Pons (tissue), 1 donor: ENCODE measurements at regions not wholly inside any gene's neighbourhood (a gene's known extent, or its start where the extent isn't known, plus 50 kb on each side); places are given as distances from the start of the nearest gene placed in this dataset.
"Not testable (repeated sequence)": the region's sequence is repeated elsewhere in the genome, so short reads cannot be mapped to it uniquely, and the experiment has no call there.

ENCODE experiments used
- DNase-seq: peaks from one replicate; pipeline ENCODE4 v3.0.0-alpha.2; 2016; ENCODE audit warnings: low spot score

- DNase-seq = no peak
Measured at GRCh38 chr2:58497168-58497567, 256.0 kb upstream of the FANCL start.

GRCh38 chr2:58495806-58496205 is 254.7 kb upstream of the FANCL start:
- no peak for DNase-seq

DNA sequence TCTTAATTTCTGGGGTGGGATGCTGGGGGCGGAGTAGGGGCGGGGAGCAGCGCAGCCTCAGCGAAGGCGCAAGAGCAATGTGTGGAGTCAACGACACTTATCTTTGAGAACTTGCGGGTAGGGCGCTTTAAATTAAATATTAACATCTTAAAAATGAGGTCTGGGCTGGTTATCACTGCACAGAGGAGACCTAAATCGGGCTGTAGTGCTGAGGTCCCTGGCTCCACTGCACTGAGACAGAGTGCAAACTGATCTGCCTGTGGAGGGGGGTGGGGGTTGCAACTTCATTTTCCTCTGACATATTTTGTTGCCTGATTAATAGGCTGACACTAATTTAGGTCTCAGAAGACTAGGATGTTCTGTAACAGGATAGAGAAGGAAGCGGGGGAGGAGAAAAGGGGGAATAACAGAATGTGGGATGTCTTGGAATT is 253.0 kb upstream of the FANCL start:
- DNase-seq = no peak

GRCh38 chr2:58484629-58485028 is 243.5 kb upstream of the FANCL start:
- no peak for DNase-seq

DNA sequence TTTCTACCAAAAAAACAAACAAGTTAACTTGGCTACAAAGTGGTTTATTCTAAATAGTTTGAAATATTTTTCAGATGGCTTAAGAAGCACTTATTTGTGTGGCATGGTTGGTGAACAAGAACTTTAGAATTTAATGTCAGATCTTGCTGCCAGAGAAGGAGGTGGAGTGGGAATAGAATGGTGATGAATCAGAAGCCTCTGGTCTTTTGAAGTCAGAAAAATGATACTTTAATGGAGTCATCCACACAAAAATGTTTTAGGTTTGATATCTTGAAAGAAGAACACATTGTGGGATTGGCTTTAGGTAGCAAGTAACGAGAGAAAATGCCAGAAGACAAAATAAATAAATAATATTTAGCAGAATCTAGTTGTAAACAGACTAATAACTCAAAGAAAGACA is 243.1 kb upstream of the FANCL start:
- DNase-seq = no peak

- DNase-seq = no peak
Measured at GRCh38 chr2:58483307-58483706, 242.2 kb upstream of the FANCL start.

GRCh38 chr2:58481670-58482069 is 240.5 kb upstream of the FANCL start:
- no peak for DNase-seq

- DNase-seq = no peak
Measured at GRCh38 chr2:58480141-58480540, 239.0 kb upstream of the FANCL start.

GRCh38 chr2:58479535-58480140 is 238.5 kb upstream of the FANCL start:
- no peak for DNase-seq

- DNase-seq = peak; percentile 30
Measured at GRCh38 chr2:58476556-58476955, 235.4 kb upstream of the FANCL start.

- no peak for DNase-seq
Measured at GRCh38 chr2:58475756-58476155, 234.6 kb upstream of the FANCL start.

- no peak for DNase-seq
Measured at GRCh38 chr2:58473165-58473564, 232.0 kb upstream of the FANCL start.

GRCh38 chr2:58466804-58467203 is 225.7 kb upstream of the FANCL start:
- DNase-seq = no peak

DNA sequence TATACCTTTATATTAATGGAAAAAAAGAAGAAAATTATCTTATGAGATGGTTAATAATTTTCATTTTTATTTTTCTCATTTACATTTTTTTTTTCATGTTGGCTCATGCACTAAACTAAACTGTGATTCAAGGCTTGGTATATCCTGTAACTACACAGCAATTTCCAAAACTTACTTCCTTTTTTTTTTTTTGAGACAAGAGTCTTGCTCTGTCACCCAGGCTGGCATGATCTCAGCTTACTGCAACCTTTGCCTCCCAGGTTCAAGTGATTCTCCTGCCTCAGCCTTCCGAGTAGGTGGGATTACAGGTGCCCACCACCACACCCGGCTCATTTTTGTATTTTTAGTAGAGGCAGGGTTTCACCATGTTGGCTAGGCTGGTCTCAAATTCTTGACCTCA is 224.9 kb upstream of the FANCL start:
- not testable (repeated sequence) for DNase-seq

- DNase-seq = no peak
Measured at GRCh38 chr2:58460670-58461069, 219.5 kb upstream of the FANCL start.

DNA sequence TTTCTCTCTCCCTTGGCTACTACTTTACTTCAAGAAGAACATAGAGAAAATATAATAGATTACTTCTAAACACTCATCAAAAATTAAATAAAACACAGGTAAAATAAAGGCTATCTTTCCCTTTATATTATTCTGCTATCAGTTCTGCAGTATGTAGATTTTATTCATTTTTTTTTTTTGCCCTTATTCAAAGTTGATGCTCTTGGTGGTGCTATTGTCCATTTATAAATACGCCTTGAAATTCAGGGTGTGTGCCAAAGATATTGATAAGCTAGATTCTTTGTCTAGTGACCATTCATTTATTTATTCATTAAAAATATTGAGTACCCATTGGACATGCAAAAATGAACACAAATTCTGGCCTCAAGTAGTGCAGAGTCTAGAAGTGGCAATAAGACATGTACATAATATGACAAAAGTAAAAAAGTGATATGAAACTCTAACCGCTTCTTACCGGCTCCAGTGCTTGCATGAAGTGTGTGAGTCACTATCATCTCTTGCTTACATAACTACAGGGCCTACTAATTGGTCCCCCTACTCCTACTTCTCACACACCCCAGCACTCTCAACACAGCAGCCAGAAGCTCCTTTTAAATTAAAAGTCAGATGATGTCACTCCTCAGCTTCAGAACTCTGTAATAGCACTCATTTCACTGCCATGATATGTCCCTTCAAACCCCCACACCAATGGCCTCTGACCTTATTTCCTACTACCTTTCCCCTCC is 208.3 kb upstream of the FANCL start:
- peak; percentile 63 for DNase-seq

DNA sequence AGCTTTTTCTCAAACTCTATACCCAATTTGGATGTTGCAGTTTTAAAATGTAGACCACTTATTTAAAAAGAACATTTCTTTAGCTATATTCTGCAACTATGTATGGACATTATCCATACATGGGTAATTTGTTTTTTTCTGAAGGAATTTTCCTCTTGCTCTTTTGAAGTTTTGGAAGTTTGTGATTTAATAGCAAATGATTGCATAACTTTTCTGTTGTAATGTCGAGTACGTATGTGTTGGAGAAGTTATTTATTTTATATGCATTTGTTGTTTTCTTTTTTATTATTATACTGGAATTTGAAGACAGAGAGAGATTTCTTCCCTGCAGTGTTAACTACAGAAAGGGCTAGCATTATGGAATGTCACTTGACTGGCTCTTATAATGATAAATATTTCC is 207.7 kb upstream of the FANCL start:
- DNase-seq = no peak

DNA sequence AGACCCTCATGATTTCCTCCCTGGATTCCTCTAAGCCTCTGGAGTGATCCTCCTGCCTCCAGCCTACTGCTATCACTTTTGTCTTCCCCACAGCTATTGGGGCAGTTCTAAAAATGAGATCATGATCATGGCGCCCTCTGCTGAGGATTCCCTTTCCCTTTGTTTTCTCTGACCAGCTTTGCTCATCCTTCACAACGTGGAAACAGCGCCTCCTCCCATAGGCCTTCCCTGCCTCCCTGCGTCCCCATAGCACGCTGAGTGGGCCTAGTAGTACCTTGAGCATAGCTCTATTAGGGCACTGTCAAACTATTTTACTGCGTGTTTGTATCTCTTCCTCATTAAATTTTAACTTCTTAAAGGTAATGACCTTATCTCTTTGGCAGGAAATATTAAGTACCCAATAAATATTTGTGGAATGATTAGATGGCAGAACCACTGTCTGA is 207.0 kb upstream of the FANCL start:
- peak; percentile 98 for DNase-seq

- no peak for DNase-seq
Measured at GRCh38 chr2:58447586-58447985, 206.5 kb upstream of the FANCL start.

DNA sequence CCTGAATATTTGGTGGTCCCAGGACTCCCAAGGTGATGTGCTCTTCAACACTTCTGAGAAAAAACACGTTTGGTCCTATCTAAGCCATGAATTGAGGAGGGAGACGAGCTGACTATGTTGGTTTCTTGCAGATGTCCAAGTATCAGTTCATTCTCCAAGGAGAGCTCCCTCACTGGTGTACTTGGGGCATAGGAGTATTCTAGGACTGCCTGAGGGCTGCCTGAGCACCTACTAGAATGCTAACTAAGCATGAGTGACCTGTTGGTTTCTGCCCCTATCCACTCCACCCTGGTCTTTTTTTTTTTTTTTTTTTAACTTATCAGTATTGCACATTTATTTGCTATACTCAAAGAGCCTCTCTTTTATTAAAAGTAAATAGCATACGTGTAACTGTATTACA is 200.5 kb upstream of the FANCL start:
- DNase-seq = no peak

DNA sequence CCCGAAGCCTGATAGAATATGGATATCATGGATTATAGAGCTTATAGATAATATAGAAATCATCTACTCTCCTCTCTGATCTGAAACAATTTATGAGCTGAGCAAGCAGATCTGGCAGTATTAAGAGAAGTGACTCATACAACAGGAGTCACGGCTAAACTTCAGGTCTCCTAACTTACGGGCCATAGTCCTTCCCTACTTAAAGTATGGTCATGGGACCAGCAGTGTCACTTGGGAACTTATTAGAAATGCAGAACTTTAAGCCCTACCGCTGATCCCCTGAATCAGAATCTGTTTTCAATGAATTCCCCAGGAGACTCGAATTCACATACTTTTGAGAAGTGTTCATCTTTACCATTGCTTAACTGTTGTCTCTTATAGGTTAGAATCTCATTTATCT is 195.7 kb upstream of the FANCL start:
- no peak for DNase-seq

DNA sequence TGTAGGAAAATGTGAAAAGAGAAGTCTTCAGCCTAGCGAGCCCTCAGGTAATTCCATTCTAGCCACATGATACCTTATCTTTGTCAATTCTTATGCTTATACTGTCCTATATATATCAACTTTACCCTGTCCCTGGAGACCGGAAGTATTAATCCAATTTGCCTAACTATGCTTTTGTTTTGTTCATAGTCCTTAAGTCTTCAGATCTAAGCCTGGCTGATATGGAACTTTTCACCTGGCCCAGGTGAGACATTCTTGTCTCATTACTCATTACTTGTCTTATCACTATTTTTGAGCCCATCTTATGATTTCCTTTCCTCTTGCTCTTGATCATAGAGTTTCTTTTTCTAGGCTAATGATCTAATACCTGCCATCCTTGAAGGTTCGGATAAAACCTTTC is 194.1 kb upstream of the FANCL start:
- DNase-seq = no peak

- DNase-seq = no peak
Measured at GRCh38 chr2:58434692-58435091, 193.6 kb upstream of the FANCL start.
